ENCODE measurements at regions not wholly inside any gene's neighbourhood (a gene's known extent, or its start where the extent isn't known, plus 50 kb on each side); places are given as distances from the start of the nearest gene placed in this dataset.

DNA sequence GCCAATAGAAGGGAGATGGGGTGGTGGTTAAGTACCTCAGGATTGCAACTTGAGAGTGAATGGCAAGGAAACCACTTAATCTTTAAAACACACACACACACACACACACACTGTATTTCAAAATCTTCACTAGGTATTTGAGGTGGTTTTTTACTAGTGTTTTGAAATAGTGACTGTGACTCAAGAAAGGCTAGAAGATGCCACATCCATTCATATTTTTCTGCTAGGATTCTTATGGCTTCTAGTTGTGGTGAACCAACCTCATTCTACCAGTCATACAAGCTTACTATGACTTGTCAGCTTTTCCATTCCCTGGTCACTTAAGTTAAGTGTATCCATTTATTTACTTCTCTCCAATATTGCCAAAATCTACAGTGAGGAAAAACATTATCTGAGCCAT is 519.4 kb upstream of the JAG1 start:
- no peaks in the 10 kb centered on the region for H3K79me2 ChIP-seq (ENCODE audit: low read length)
- no peak overlapping the region for H2AFZ ChIP-seq (ENCODE audit: low read depth, low read length)
- TF ChIP-seq EZH2phosphoT487 (IDR thresholded peaks at IDR 0.05; ENCODE audit: low read depth), result no peak
- TF ChIP-seq, protein P1, sequence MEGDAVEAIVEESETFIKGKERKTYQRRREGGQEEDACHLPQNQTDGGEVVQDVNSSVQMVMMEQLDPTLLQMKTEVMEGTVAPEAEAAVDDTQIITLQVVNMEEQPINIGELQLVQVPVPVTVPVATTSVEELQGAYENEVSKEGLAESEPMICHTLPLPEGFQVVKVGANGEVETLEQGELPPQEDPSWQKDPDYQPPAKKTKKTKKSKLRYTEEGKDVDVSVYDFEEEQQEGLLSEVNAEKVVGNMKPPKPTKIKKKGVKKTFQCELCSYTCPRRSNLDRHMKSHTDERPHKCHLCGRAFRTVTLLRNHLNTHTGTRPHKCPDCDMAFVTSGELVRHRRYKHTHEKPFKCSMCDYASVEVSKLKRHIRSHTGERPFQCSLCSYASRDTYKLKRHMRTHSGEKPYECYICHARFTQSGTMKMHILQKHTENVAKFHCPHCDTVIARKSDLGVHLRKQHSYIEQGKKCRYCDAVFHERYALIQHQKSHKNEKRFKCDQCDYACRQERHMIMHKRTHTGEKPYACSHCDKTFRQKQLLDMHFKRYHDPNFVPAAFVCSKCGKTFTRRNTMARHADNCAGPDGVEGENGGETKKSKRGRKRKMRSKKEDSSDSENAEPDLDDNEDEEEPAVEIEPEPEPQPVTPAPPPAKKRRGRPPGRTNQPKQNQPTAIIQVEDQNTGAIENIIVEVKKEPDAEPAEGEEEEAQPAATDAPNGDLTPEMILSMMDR (IDR thresholded peaks at IDR 0.05; ENCODE audit: low read depth, low read length), result no peak
- H3K4me3 ChIP-seq (ENCODE audit: low read length), result no peak overlapping the region
- H3K36me3 ChIP-seq (replicated peaks; ENCODE audit: low read depth, low read length), result no peaks in the 10 kb centered on the region
- no peaks in the 10 kb centered on the region for H4K20me1 ChIP-seq (ENCODE audit: insufficient read depth, low read length)
- no peaks in the 10 kb centered on the region for H3K4me1 ChIP-seq (ENCODE audit: low read length)
- peaks cover 6% of the 10 kb centered on the region; the same call in 1 of the 2 replicates for H3K27me3 ChIP-seq (ENCODE audit: low read depth, low read length)
- no peak overlapping the region for H3K4me2 ChIP-seq (ENCODE audit: low read length)
- no peak overlapping the region for H3K27ac ChIP-seq (ENCODE audit: low read length)
- no peak overlapping the region for H3K9ac ChIP-seq (ENCODE audit: low read length)
- H3K9me3 ChIP-seq (ENCODE audit: insufficient read depth, low read length), result no peaks in the 10 kb centered on the region

DNA sequence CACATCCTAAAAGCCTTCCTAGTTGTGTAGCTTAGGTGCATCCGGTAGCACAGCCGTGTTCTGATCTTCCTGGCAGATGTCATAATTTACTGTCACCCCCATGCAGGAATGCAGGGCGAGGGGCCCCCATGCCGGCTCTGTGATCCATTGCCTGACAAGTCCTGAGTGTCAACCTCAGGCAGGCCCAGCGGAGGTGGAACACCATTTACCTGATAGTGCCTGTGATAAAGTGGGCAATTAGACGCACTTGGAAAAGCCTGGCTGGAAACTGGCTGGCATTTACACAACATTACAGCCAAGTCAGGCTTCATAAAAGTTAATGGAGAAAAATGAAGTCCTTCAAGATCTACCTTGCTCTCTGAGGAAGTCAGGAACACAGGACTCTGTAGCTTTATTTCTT is 521.4 kb upstream of the JAG1 start:
- no peaks in the 10 kb centered on the region for H3K27me3 ChIP-seq (ENCODE audit: low read depth, low read length)
- TF ChIP-seq, protein P1 (IDR thresholded peaks at IDR 0.05; ENCODE audit: low read depth, low read length), result no peak
- no peak for TF ChIP-seq EZH2phosphoT487 (IDR thresholded peaks at IDR 0.05; ENCODE audit: low read depth)
- no peaks in the 10 kb centered on the region for H3K4me1 ChIP-seq (ENCODE audit: low read length)
- no peak overlapping the region for H2AFZ ChIP-seq (ENCODE audit: low read depth, low read length)
- no peak overlapping the region for H3K4me3 ChIP-seq (ENCODE audit: low read length)
- H3K9ac ChIP-seq (ENCODE audit: low read length), result no peak overlapping the region
- no peaks in the 10 kb centered on the region for H4K20me1 ChIP-seq (ENCODE audit: insufficient read depth, low read length)
- H3K27ac ChIP-seq (ENCODE audit: low read length), result no peak overlapping the region
- no peaks in the 10 kb centered on the region for H3K79me2 ChIP-seq (ENCODE audit: low read length)
- H3K9me3 ChIP-seq (ENCODE audit: insufficient read depth, low read length), result no peaks in the 10 kb centered on the region
- H3K4me2 ChIP-seq (ENCODE audit: low read length), result no peak overlapping the region
- H3K36me3 ChIP-seq (replicated peaks; ENCODE audit: low read depth, low read length), result no peaks in the 10 kb centered on the region

DNA sequence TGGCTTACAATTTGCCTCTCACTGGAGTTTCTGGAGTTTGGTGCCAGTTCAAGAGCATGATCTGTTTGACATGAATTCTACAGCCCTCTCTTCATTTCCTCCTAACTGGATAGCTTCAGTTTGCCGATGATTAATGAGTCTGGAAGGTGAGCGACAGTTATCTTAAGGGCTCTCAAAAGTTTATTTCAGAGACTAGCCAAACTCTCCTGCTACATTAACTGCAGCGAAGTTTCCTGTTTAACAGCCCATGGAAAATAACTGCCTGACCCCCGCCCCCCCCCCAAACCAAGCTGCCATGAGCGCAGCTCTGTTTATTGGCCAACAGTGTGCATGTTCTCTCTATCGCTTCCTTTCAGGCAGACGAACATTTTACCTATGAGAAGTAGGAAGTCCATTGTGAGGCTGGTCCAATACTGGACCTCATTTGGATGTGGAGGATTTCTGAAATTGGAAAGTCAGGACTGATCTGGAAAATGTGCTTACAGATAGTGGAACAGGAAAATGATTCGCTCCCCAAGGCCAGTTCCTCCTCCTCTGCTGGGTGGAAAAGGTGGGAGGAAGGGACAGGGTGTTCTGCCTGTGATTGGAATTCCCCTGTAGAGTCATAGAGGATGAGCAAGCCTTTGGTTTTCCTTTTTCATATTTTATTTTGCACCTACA is 522.2 kb upstream of the JAG1 start:
- no peak overlapping the region for H3K9ac ChIP-seq (ENCODE audit: low read length)
- no peak for TF ChIP-seq EZH2phosphoT487 (IDR thresholded peaks at IDR 0.05; ENCODE audit: low read depth)
- TF ChIP-seq, protein P1 (IDR thresholded peaks at IDR 0.05; ENCODE audit: low read depth, low read length), result no peak
- H3K4me3 ChIP-seq (ENCODE audit: low read length), result no peak overlapping the region
- H3K4me1 ChIP-seq (ENCODE audit: low read length), result no peaks in the 10 kb centered on the region
- H4K20me1 ChIP-seq (ENCODE audit: insufficient read depth, low read length), result no peaks in the 10 kb centered on the region
- H3K27ac ChIP-seq (ENCODE audit: low read length), result no peak overlapping the region
- H3K4me2 ChIP-seq (ENCODE audit: low read length), result no peak overlapping the region
- H3K9me3 ChIP-seq (ENCODE audit: insufficient read depth, low read length), result no peaks in the 10 kb centered on the region
- no peak overlapping the region for H2AFZ ChIP-seq (ENCODE audit: low read depth, low read length)
- no peaks in the 10 kb centered on the region for H3K27me3 ChIP-seq (ENCODE audit: low read depth, low read length)
- H3K79me2 ChIP-seq (ENCODE audit: low read length), result no peaks in the 10 kb centered on the region
- H3K36me3 ChIP-seq (replicated peaks; ENCODE audit: low read depth, low read length), result no peaks in the 10 kb centered on the region

DNA sequence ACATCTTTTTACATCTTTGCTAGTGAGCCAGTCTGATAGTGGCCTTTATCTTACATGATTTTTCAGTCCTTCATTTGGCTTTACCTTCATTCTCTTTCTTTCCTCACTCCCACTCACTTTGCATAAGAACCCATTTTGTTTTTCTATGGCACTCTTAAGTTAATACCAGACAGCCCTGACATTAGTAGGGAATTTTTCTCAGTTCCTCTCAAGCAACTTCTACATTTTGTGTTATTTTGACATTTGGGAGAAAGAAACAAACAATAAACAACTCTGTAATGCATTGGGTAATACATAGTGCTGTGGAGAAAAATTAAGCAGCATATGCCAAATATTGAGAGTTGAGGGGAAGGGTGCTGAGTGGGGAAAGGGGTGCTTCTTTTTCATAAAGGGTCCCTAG is 524.1 kb upstream of the JAG1 start:
- Histone ChIP-seq H3K4me3 (ENCODE audit: low read length) (no peak overlapping the region), H3K4me1 (ENCODE audit: low read length) (no peaks in the 10 kb centered on the region), H2AFZ (ENCODE audit: low read depth, low read length) (no peak overlapping the region), H3K4me2 (ENCODE audit: low read length) (no peak overlapping the region), H3K27ac (ENCODE audit: low read length) (no peak overlapping the region), H3K9me3 (ENCODE audit: insufficient read depth, low read length) (no peaks in the 10 kb centered on the region), H3K36me3 (replicated peaks; ENCODE audit: low read depth, low read length) (no peaks in the 10 kb centered on the region), H3K27me3 (ENCODE audit: low read depth, low read length) (no peaks in the 10 kb centered on the region; the same call in 1 of the 2 replicates), H4K20me1 (ENCODE audit: insufficient read depth, low read length) (no peaks in the 10 kb centered on the region), H3K79me2 (ENCODE audit: low read length) (no peaks in the 10 kb centered on the region), H3K9ac (ENCODE audit: low read length) (no peak overlapping the region)
- TF ChIP-seq EZH2phosphoT487 (IDR thresholded peaks at IDR 0.05; ENCODE audit: low read depth), result no peak
- TF ChIP-seq, protein P1 (IDR thresholded peaks at IDR 0.05; ENCODE audit: low read depth, low read length), result no peak

All from OCI-LY3 (cell line).